ENCODE measurements at regions not wholly inside any gene's neighbourhood (a gene's known extent, or its start where the extent isn't known, plus 50 kb on each side); places are given as distances from the start of the nearest gene placed in this dataset.
A peak's percentile ranks its signal among the peaks of the same experiment; 100 is the strongest.

- peak; percentile 45 for ATAC-seq (ENCODE audit: insufficient number of reproducible peaks, low FRiP score, low read depth)
- no peak overlapping the region for H3K27ac ChIP-seq
- H3K9me3 ChIP-seq = no peaks in the 10 kb centered on the region
- peak overlapping the region; percentile 6 for H3K4me3 ChIP-seq
- TF ChIP-seq CTCF (IDR thresholded peaks at IDR 0.05) = no peak
- no peaks in the 10 kb centered on the region for H3K36me3 ChIP-seq
- H3K4me1 ChIP-seq (ENCODE audit: control insufficient read depth in 1 of 2, low read depth in 2 of 2) = peaks cover 19 to 22% of the 10 kb centered on the region in 2 donors
- no peaks in the 10 kb centered on the region for H3K27me3 ChIP-seq (replicated peaks; ENCODE audit: insufficient read depth)
- DNase-seq (ENCODE audit: low spot score) = no peak
Observed at GRCh38 chr5:67971223-67971830, 244.2 kb upstream of the PIK3R1 start.

GRCh38 chr5:67969631-67970030 lies 245.9 kb upstream of the PIK3R1 start:
- no peak for ATAC-seq (ENCODE audit: insufficient number of reproducible peaks, low FRiP score, low read depth)

GRCh38 chr5:67969176-67969575 lies 246.4 kb upstream of the PIK3R1 start:
- DNase-seq (ENCODE audit: low spot score) (no peak), ATAC-seq (ENCODE audit: insufficient number of reproducible peaks, low FRiP score, low read depth) (no peak)
- Histone ChIP-seq H3K4me3 (no peak overlapping the region), H3K4me1 (ENCODE audit: control insufficient read depth in 1 of 2, low read depth in 2 of 2) (peaks cover 19 to 22% of the 10 kb centered on the region in 2 donors), H3K27me3 (replicated peaks; ENCODE audit: insufficient read depth) (no peaks in the 10 kb centered on the region), H3K27ac (no peak overlapping the region), H3K9me3 (no peaks in the 10 kb centered on the region), H3K36me3 (no peaks in the 10 kb centered on the region)
- TF ChIP-seq CTCF (IDR thresholded peaks at IDR 0.05) = no peak

More at GRCh38 chr5:67969631-67970030, 245.9 kb upstream of the PIK3R1 start:
- no peaks in the 10 kb centered on the region for H3K27me3 ChIP-seq (replicated peaks; ENCODE audit: insufficient read depth)
- H3K27ac ChIP-seq = no peak overlapping the region
- H3K4me1 ChIP-seq (ENCODE audit: control insufficient read depth in 1 of 2, low read depth in 2 of 2) = peaks cover 19 to 22% of the 10 kb centered on the region in 2 donors
- H3K36me3 ChIP-seq = no peaks in the 10 kb centered on the region
- no peak for TF ChIP-seq CTCF (IDR thresholded peaks at IDR 0.05)
- H3K9me3 ChIP-seq = no peaks in the 10 kb centered on the region
- no peak for DNase-seq (ENCODE audit: low spot score)
- no peak overlapping the region for H3K4me3 ChIP-seq

GRCh38 chr5:67966712-67967111 lies 248.8 kb upstream of the PIK3R1 start:
- ATAC-seq (ENCODE audit: insufficient number of reproducible peaks, low FRiP score, low read depth) = no peak
- no peak overlapping the region for H3K4me3 ChIP-seq
- TF ChIP-seq CTCF (IDR thresholded peaks at IDR 0.05) = no peak
- H3K4me1 ChIP-seq (ENCODE audit: control insufficient read depth in 1 of 2, low read depth in 2 of 2) = peaks cover 11% of the 10 kb centered on the region in 2 donors
- no peak for DNase-seq (ENCODE audit: low spot score)
- no peaks in the 10 kb centered on the region for H3K9me3 ChIP-seq
- H3K36me3 ChIP-seq = no peaks in the 10 kb centered on the region
- no peaks in the 10 kb centered on the region for H3K27me3 ChIP-seq (replicated peaks; ENCODE audit: insufficient read depth)
- no peak overlapping the region for H3K27ac ChIP-seq

- ATAC-seq (ENCODE audit: insufficient number of reproducible peaks, low FRiP score, low read depth) (no peak), DNase-seq (ENCODE audit: low spot score) (no peak)
- TF ChIP-seq CTCF (IDR thresholded peaks at IDR 0.05) = no peak
- no peaks in the 10 kb centered on the region for H3K4me1 ChIP-seq (ENCODE audit: control insufficient read depth in 1 of 2, low read depth in 2 of 2)
- no peak overlapping the region for H3K27ac ChIP-seq
- no peaks in the 10 kb centered on the region for H3K36me3 ChIP-seq
- H3K4me3 ChIP-seq = no peak overlapping the region
- H3K9me3 ChIP-seq = no peaks in the 10 kb centered on the region
- H3K27me3 ChIP-seq (replicated peaks; ENCODE audit: insufficient read depth) = no peaks in the 10 kb centered on the region
Observed at GRCh38 chr5:67964619-67965018, 250.9 kb upstream of the PIK3R1 start.
